Neural cell (in vitro differentiated cells): ENCODE measurements at regions not wholly inside any gene's neighbourhood (a gene's known extent, or its start where the extent isn't known, plus 50 kb on each side); places are given as distances from the start of the nearest gene placed in this dataset.

Experiments used
- EP300 ChIP-seq: fragments of 450-650 bp; conservative IDR thresholded peaks from 2 replicates; pipeline ENCODE4 v1.6.1; 2014; ENCODE audit warnings: antibody characterized with exemption, mild to moderate bottlenecking, moderate library complexity; ENCODE audit not compliant: poor library complexity, severe bottlenecking
- EZH2 ChIP-seq: fragments of 200-600, 300-800 bp; shearing (Covaris generic), sonication (generic); IDR thresholded peaks from 2 replicates; pipeline ENCODE4 v1.6.1; 2014; ENCODE audit warnings: antibody characterized with exemption, low read length, borderline replicate concordance, mild to moderate bottlenecking; ENCODE audit not compliant: insufficient read depth, poor library complexity, severe bottlenecking
- POLR2AphosphoS5 ChIP-seq: IDR thresholded peaks from 2 replicates; pipeline ENCODE4 v1.6.1; 2012
- SMC3 ChIP-seq: fragments of 450-650 bp; conservative IDR thresholded peaks from 2 replicates; pipeline ENCODE4 v1.6.1; 2014; ENCODE audit warnings: antibody characterized with exemption, mild to moderate bottlenecking, moderate library complexity; ENCODE audit not compliant: poor library complexity
- TAF1 ChIP-seq: IDR thresholded peaks from 2 replicates; pipeline ENCODE4 v1.6.1; 2012; ENCODE audit warnings: low read depth
- TF ChIP-seq, protein P1 (sequence below): fragments of 450-650 bp; IDR thresholded peaks from 2 replicates; pipeline ENCODE4 v1.5.1; 2014; ENCODE audit warnings: antibody characterized with exemption, mild to moderate bottlenecking, moderate library complexity; ENCODE audit not compliant: poor library complexity, severe bottlenecking
- TF ChIP-seq, protein P2 (sequence below): IDR thresholded peaks from 2 replicates; pipeline ENCODE4 v1.6.1; 2012; ENCODE audit warnings: borderline replicate concordance

DNA sequence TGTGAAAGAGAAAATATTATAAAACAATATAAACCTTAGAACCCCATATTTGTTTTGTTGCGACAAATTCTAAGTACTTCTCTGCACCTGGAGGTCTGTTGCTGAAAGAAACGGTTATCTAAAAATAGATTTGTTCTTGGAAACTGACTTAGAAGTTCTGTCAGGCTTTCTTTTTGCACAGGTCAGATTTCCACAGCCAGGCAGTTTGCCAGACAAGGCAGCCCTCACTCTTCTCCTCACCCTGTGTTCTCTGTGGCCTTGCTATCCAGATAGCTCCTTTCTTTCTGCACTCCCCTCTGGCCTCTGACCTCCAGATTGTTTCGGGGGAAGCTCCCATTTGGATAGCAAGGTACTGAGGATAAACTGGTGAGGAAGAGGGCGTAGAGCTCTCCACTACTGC lies 413.3 kb upstream of the ONECUT1 start:
- TF ChIP-seq, protein P1, sequence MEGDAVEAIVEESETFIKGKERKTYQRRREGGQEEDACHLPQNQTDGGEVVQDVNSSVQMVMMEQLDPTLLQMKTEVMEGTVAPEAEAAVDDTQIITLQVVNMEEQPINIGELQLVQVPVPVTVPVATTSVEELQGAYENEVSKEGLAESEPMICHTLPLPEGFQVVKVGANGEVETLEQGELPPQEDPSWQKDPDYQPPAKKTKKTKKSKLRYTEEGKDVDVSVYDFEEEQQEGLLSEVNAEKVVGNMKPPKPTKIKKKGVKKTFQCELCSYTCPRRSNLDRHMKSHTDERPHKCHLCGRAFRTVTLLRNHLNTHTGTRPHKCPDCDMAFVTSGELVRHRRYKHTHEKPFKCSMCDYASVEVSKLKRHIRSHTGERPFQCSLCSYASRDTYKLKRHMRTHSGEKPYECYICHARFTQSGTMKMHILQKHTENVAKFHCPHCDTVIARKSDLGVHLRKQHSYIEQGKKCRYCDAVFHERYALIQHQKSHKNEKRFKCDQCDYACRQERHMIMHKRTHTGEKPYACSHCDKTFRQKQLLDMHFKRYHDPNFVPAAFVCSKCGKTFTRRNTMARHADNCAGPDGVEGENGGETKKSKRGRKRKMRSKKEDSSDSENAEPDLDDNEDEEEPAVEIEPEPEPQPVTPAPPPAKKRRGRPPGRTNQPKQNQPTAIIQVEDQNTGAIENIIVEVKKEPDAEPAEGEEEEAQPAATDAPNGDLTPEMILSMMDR = no peak
- TF ChIP-seq SMC3 (no peak), POLR2AphosphoS5 (no peak), EZH2 (no peak), EP300 (no peak), TAF1 (no peak)
- TF ChIP-seq, protein P2, sequence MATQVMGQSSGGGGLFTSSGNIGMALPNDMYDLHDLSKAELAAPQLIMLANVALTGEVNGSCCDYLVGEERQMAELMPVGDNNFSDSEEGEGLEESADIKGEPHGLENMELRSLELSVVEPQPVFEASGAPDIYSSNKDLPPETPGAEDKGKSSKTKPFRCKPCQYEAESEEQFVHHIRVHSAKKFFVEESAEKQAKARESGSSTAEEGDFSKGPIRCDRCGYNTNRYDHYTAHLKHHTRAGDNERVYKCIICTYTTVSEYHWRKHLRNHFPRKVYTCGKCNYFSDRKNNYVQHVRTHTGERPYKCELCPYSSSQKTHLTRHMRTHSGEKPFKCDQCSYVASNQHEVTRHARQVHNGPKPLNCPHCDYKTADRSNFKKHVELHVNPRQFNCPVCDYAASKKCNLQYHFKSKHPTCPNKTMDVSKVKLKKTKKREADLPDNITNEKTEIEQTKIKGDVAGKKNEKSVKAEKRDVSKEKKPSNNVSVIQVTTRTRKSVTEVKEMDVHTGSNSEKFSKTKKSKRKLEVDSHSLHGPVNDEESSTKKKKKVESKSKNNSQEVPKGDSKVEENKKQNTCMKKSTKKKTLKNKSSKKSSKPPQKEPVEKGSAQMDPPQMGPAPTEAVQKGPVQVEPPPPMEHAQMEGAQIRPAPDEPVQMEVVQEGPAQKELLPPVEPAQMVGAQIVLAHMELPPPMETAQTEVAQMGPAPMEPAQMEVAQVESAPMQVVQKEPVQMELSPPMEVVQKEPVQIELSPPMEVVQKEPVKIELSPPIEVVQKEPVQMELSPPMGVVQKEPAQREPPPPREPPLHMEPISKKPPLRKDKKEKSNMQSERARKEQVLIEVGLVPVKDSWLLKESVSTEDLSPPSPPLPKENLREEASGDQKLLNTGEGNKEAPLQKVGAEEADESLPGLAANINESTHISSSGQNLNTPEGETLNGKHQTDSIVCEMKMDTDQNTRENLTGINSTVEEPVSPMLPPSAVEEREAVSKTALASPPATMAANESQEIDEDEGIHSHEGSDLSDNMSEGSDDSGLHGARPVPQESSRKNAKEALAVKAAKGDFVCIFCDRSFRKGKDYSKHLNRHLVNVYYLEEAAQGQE = no peak
